Kidney epithelial cell (primary cell): ENCODE measurements at regions not wholly inside any gene's neighbourhood (a gene's known extent, or its start where the extent isn't known, plus 50 kb on each side); places are given as distances from the start of the nearest gene placed in this dataset.

Source experiments
- DNase-seq: peaks from one replicate; pipeline ENCODE4 v3.0.0-alpha.2; 2010; ENCODE audit warnings: low read depth
- H3K27me3 ChIP-seq: 2 replicates; pipeline ENCODE4 v1.6.0; 2011; ENCODE audit warnings: low read length; ENCODE audit not compliant: control insufficient read depth, insufficient read depth
- H3K36me3 ChIP-seq: 2 replicates; pipeline ENCODE4 v1.5.1; 2011; ENCODE audit warnings: low read length; ENCODE audit not compliant: control insufficient read depth, insufficient read depth
- H3K4me3 ChIP-seq: 2 replicates; pipeline ENCODE4 v1.5.1; 2011; ENCODE audit warnings: low read depth, mild to moderate bottlenecking, control low read depth, low read length
- CTCF ChIP-seq: IDR thresholded peaks from 2 replicates; pipeline ENCODE4 v1.5.1; 2011; ENCODE audit warnings: mild to moderate bottlenecking, moderate library complexity, low read length, control low read depth, inconsistent platforms; ENCODE audit not compliant: insufficient read depth, poor library complexity, severe bottlenecking

- no peak for TF ChIP-seq CTCF
- Histone ChIP-seq H3K36me3 (no peaks in the 10 kb centered on the region), H3K4me3 (no peak overlapping the region), H3K27me3 (no peaks in the 10 kb centered on the region)
- DNase-seq, result peak; percentile 31
Measured at GRCh38 chr10:53403688-53404087, 631.1 kb upstream of the MBL2 start.

GRCh38 chr10:53402594-53402993 is 630.0 kb upstream of the MBL2 start:
- no peaks in the 10 kb centered on the region for H3K36me3 ChIP-seq
- no peak overlapping the region for H3K4me3 ChIP-seq
- no peak for TF ChIP-seq CTCF
- H3K27me3 ChIP-seq, result no peaks in the 10 kb centered on the region
- DNase-seq, result no peak

- H3K27me3 ChIP-seq, result no peaks in the 10 kb centered on the region
- TF ChIP-seq CTCF, result no peak
- no peaks in the 10 kb centered on the region for H3K36me3 ChIP-seq
- H3K4me3 ChIP-seq, result no peak overlapping the region
- DNase-seq, result no peak
Measured at GRCh38 chr10:53401536-53401935, 629.0 kb upstream of the MBL2 start.

- Histone ChIP-seq H3K4me3 (no peak overlapping the region), H3K27me3 (no peaks in the 10 kb centered on the region), H3K36me3 (no peaks in the 10 kb centered on the region)
- TF ChIP-seq CTCF, result no peak
- DNase-seq, result no peak
Measured at GRCh38 chr10:53396876-53397275, 624.3 kb upstream of the MBL2 start.

GRCh38 chr10:53395449-53395848 is 622.9 kb upstream of the MBL2 start:
- no peak for TF ChIP-seq CTCF
- Histone ChIP-seq H3K4me3 (no peak overlapping the region), H3K27me3 (no peaks in the 10 kb centered on the region), H3K36me3 (no peaks in the 10 kb centered on the region)
- DNase-seq, result no peak

- DNase-seq, result no peak
- Histone ChIP-seq H3K27me3 (no peaks in the 10 kb centered on the region), H3K36me3 (no peaks in the 10 kb centered on the region), H3K4me3 (no peak overlapping the region)
- no peak for TF ChIP-seq CTCF
Measured at GRCh38 chr10:53387562-53387961, 615.0 kb upstream of the MBL2 start.
